Tibial artery (tissue), 4 donors: ENCODE measurements at regions not wholly inside any gene's neighbourhood (a gene's known extent, or its start where the extent isn't known, plus 50 kb on each side); places are given as distances from the start of the nearest gene placed in this dataset.

Source experiments
- DNase-seq, 2 donors: peaks; one replicate each; pipeline ENCODE4 v3.0.0-alpha.2; 2019
- H3K27ac ChIP-seq, 2 donors: fragments of 200-600 bp; sonication (generic) in 1 of 2; 1 replicate in 1 of 2; 2 replicates in 1 of 2; pipeline ENCODE4 v1.5.1; 2018 to 2019; ENCODE audit warnings: mild to moderate bottlenecking in 1 of 2
- H3K27me3 ChIP-seq, 2 donors: fragments of 200-600 bp; sonication (generic) in 1 of 2; one replicate each; pipeline versions ENCODE4 v1.5.1 to v1.6.0; 2016 to 2019
- H3K36me3 ChIP-seq, 3 donors: fragments of 200-600 bp; sonication (generic) in 2 of 3; one replicate each; pipeline ENCODE4 v1.5.1; 2016 to 2019; ENCODE audit warnings: mild to moderate bottlenecking in 2 of 3
- H3K4me1 ChIP-seq, 4 donors: fragments of 200-600 bp; sonication (generic) in 2 of 4; 1 replicate in 3 of 4; 2 replicates in 1 of 4; pipeline ENCODE4 v1.5.1; 2016 to 2019
- H3K4me3 ChIP-seq, 2 donors: fragments of 200-600 bp; sonication (generic) in 1 of 2; 1 replicate in 1 of 2; 2 replicates in 1 of 2; pipeline ENCODE4 v1.5.1; 2018 to 2019; ENCODE audit warnings: mild to moderate bottlenecking in 2 of 2
- H3K9me3 ChIP-seq, 3 donors: fragments of 200-600 bp; sonication (generic) in 1 of 3; one replicate each; pipeline ENCODE4 v1.5.1; 2016 to 2019
- intact Hi-C: fragments of 100-400 bp; cut with DNase I; formaldehyde crosslinking; loops from one replicate; pipeline ENCODE4 v1.15.0; 2023; ENCODE audit warnings: low total_unique reads
- TF ChIP-seq, protein P1 (sequence below), 2 experiments: fragments of 200-600 bp in 1 of 2; fragments of 450-650 bp in 1 of 2; IDR thresholded peaks; one replicate each; pipeline ENCODE4 v1.5.1; 2017 to 2019; ENCODE audit warnings: antibody characterized with exemption in 2 of 2, mild to moderate bottlenecking in 1 of 2, moderate library complexity in 1 of 2

DNA sequence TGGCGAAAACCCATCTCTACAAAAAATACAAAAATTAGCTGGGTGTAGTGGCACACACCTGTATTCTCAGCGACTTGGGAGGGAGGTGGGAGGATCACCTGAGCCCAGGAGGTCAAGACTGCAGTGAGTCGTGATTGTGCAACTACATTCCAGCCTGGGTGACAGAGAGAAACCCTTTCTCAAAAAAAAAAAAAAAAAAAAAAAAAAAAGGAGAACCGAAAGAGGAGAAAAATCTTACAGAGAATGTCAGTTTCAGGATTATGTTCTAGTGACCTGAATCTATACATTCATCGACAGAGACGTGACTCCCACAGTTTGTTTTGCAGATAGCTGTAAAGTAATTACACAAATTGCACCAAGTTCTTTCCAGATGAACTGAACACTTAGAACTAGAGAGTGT lies 187.8 kb downstream of the FTCDNL1 start:
- no peak for DNase-seq
- intact Hi-C loops = no loop called here
- Histone ChIP-seq H3K9me3 (no peaks in the 10 kb centered on the region), H3K4me1 (peaks cover 0 to 3% (median 0%) of the 10 kb centered on the region in 4 donors), H3K27me3 (peaks cover 0 to 2% of the 10 kb centered on the region in 2 donors), H3K36me3 (no peaks in the 10 kb centered on the region), H3K27ac (no peak overlapping the region), H3K4me3 (no peak overlapping the region)
- TF ChIP-seq, protein P1, sequence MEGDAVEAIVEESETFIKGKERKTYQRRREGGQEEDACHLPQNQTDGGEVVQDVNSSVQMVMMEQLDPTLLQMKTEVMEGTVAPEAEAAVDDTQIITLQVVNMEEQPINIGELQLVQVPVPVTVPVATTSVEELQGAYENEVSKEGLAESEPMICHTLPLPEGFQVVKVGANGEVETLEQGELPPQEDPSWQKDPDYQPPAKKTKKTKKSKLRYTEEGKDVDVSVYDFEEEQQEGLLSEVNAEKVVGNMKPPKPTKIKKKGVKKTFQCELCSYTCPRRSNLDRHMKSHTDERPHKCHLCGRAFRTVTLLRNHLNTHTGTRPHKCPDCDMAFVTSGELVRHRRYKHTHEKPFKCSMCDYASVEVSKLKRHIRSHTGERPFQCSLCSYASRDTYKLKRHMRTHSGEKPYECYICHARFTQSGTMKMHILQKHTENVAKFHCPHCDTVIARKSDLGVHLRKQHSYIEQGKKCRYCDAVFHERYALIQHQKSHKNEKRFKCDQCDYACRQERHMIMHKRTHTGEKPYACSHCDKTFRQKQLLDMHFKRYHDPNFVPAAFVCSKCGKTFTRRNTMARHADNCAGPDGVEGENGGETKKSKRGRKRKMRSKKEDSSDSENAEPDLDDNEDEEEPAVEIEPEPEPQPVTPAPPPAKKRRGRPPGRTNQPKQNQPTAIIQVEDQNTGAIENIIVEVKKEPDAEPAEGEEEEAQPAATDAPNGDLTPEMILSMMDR (IDR thresholded peaks at IDR 0.05) = no peak

DNA sequence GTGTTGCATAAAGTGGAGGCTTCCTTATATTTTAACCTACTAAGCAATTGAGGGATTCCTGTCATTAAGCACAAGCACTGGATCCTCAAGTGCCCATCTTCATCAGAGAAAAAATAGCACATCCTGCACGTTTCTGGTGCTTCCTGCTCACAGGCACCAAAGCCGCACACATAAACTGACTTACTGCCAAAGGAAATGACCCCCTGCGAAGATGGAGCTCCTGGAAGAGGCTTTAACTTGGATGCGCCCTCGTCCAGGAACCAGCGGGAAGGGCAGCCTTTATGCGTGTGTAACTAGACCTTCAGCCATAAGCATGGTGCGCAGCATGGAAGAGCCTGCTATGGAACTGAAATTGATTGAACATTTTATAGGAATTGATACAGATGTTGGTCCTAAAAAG lies 188.7 kb downstream of the FTCDNL1 start:
- H3K36me3 ChIP-seq = no peaks in the 10 kb centered on the region
- H3K27ac ChIP-seq = no peak overlapping the region
- H3K4me3 ChIP-seq = no peak overlapping the region
- DNase-seq = no peak
- intact Hi-C loops = no loop called here
- H3K9me3 ChIP-seq = peaks cover 0 to 3% (median 0%) of the 10 kb centered on the region in 3 donors
- TF ChIP-seq, protein P1 (IDR thresholded peaks at IDR 0.05) = no peak
- peaks cover 0 to 3% (median 0%) of the 10 kb centered on the region in 4 donors for H3K4me1 ChIP-seq
- H3K27me3 ChIP-seq = peaks cover 0 to 2% of the 10 kb centered on the region in 2 donors

DNA sequence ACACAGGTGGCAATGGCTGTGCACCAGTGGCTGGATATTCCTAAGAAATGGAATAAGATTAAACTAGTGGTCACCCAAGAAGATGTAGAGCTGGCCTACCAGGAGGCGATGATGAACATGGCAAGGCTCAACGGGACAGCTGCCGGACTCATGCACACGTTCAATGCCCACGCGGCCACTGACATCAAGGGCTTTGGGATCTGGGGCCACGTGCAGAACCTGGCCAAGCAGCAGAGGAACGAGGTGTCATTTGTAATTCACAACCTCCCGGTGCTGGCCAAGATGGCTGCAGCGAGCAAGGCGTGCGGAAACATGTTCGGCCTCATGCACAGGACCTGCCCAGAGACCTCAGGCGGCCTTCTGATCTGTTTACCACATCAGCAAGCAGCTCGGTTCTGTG lies 190.8 kb downstream of the FTCDNL1 start:
- DNase-seq = no peak
- Histone ChIP-seq H3K27me3 (peaks cover 0 to 2% of the 10 kb centered on the region in 2 donors), H3K9me3 (peaks cover 0 to 3% (median 0%) of the 10 kb centered on the region in 3 donors), H3K4me3 (no peak overlapping the region), H3K4me1 (peaks cover 0 to 3% (median 0%) of the 10 kb centered on the region in 4 donors), H3K36me3 (no peaks in the 10 kb centered on the region), H3K27ac (no peak overlapping the region)
- intact Hi-C loops = no loop called here
- TF ChIP-seq, protein P1 (IDR thresholded peaks at IDR 0.05) = no peak

DNA sequence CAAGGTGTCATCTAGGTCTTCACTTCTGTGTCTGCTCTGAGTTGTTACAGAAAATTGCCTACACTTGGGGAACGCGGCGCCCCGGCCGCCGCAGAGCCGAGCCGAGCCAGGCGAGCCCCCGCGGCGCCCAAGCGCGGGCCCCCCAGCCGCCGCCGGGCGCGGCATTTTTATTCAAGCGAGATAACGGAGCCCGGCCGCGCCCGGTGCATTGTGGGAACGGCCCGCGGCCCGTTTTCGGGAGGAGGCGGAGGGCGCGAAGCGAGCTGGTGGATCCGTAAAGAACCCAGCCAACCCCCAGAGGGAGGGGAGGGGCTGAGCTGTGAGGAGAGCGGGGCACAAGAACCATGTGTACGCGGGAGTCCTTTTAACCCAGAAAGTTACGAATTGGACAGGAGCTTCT lies 191.8 kb downstream of the FTCDNL1 start:
- peak overlapping the region in 1 of 2 donors; percentile 19 for H3K4me3 ChIP-seq
- intact Hi-C loops = no loop called here
- TF ChIP-seq, protein P1 (IDR thresholded peaks at IDR 0.05) = no peak
- peaks cover 0 to 3% (median 0%) of the 10 kb centered on the region in 3 donors for H3K9me3 ChIP-seq
- peaks cover 0 to 2% of the 10 kb centered on the region in 2 donors for H3K27me3 ChIP-seq
- no peak overlapping the region for H3K27ac ChIP-seq
- no peak for DNase-seq
- no peaks in the 10 kb centered on the region for H3K36me3 ChIP-seq
- H3K4me1 ChIP-seq = peaks cover 0 to 3% (median 0%) of the 10 kb centered on the region in 4 donors

DNA sequence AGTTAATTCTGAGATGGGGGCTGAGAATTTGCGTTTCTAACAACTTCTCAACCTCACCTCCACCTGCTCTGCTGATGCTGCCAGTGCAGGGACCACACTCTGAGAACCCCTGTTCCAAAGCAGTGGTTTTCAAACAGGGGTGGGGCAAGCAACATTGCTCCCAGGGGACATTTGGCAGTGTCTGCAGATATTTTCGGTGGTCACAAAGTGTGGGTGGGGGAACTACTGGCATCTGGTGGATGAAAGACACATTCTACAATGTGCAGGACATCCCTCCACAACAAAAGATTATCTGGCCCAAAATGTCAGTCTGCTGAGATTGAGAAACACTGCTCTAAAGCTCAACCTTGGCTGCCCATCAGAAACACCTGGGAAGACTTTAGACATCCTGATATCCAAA lies 188.7 kb upstream of the SATB2 start:
- Histone ChIP-seq H3K4me3 (no peak overlapping the region), H3K36me3 (no peaks in the 10 kb centered on the region), H3K27ac (no peak overlapping the region), H3K4me1 (no peaks in the 10 kb centered on the region), H3K9me3 (no peaks in the 10 kb centered on the region), H3K27me3 (no peaks in the 10 kb centered on the region)
- no peak for DNase-seq
- TF ChIP-seq, protein P1 (IDR thresholded peaks at IDR 0.05) = no peak
- intact Hi-C loops = no loop called here

DNA sequence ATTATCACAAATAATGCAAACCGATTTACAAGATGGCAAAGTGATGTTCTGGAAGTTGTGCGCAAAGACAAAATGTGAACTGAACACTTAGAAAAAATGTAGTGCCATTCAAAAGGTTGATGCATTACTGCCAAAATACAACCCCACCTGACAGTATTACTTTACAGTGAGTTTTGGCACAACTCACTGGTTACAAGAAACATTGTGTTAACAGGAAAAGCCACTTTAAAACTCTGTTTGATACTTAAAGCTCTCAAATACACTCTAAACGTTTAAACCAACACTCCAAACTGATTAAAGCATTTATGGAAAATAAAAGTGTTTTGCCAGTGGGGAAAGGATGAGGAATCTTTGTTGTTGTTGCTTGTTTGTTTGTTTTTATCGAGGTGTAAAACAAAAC lies 173.4 kb upstream of the SATB2 start:
- no peak for DNase-seq
- intact Hi-C loops = no loop called here
- Histone ChIP-seq H3K9me3 (no peaks in the 10 kb centered on the region), H3K4me1 (no peaks in the 10 kb centered on the region), H3K4me3 (no peak overlapping the region), H3K27me3 (no peaks in the 10 kb centered on the region), H3K36me3 (no peaks in the 10 kb centered on the region), H3K27ac (no peak overlapping the region)
- TF ChIP-seq, protein P1 (IDR thresholded peaks at IDR 0.05) = no peak
